ENCODE measurements at regions not wholly inside any gene's neighbourhood (a gene's known extent, or its start where the extent isn't known, plus 50 kb on each side); places are given as distances from the start of the nearest gene placed in this dataset.

GRCh38 chr5:66344544-66344943 is 200.4 kb downstream of the SREK1 start:
- Histone ChIP-seq H3K4me2 (ENCODE audit: low read depth, low read length) (no peak overlapping the region), H3K4me1 (ENCODE audit: insufficient read depth, low read length) (no peaks in the 10 kb centered on the region), H3K79me2 (ENCODE audit: insufficient read depth, low read length) (no peaks in the 10 kb centered on the region), H3K9me3 (ENCODE audit: low read length) (no peaks in the 10 kb centered on the region), H3K4me3 (replicated peaks in 1 of 3; ENCODE audit: insufficient read depth in 1 of 3, low read depth in 2 of 3, low read length in 3 of 3) (no peak overlapping the region), H3K27me3 (ENCODE audit: control insufficient read depth in 1 of 2, insufficient read depth in 2 of 2, low read length in 2 of 2) (no peaks in the 10 kb centered on the region), H3K36me3 (replicated peaks in 1 of 2; ENCODE audit: control insufficient read depth in 1 of 2, insufficient read depth in 2 of 2, low read length in 2 of 2) (no peaks in the 10 kb centered on the region), H3K27ac (ENCODE audit: extremely low read length, insufficient read depth, low read length) (no peak overlapping the region), H4K20me1 (ENCODE audit: insufficient read depth, low read length) (no peaks in the 10 kb centered on the region), H3K9ac (ENCODE audit: insufficient read depth, low read depth, low read length) (no peak overlapping the region), H2AFZ (ENCODE audit: low read length) (no peak overlapping the region)
- CTCF ChIA-PET (ENCODE audit: low intra/inter-chr PET ratio, low total read pairs) = no interaction called here
- no TSS peak for BruUV-seq (replicated peaks)
- DNase-seq (ENCODE audit: low spot score) (no peak), FAIRE-seq (no peak), ATAC-seq (no peak)
- POLR2A ChIA-PET = no interaction called here
- intact Hi-C loops (cut with micrococcal nuclease; ENCODE audit: unreplicated experiment) (no loop called here), in situ Hi-C loops (cut with HindIII; ENCODE audit: extremely low pct_ligation_motif_present, low pct_unique_long_range_greater_than_20kb) (no loop called here)
- 0% methylated on average over 1 of the region's 1 CpG for WGBS (ENCODE audit: low lambda C conversion rate)
- TF ChIP-seq LRRFIP1 (CRISPR knock-in tag; conservative IDR thresholded peaks at IDR 0.05) (no peak), DNMT1 (CRISPR knock-in tag; IDR thresholded peaks at IDR 0.05) (no peak), ZNF770 (CRISPR knock-in tag; IDR thresholded peaks at IDR 0.05) (no peak), ZNF30 (CRISPR knock-in tag; IDR thresholded peaks at IDR 0.05) (no peak), FOSL1 (CRISPR knock-in tag; IDR thresholded peaks at IDR 0.05; ENCODE audit: borderline replicate concordance) (no peak), ZNF17 (CRISPR knock-in tag; IDR thresholded peaks at IDR 0.05) (no peak), RERE (CRISPR knock-in tag; IDR thresholded peaks at IDR 0.05; ENCODE audit: low read depth) (no peak)
- TF ChIP-seq, protein P1, sequence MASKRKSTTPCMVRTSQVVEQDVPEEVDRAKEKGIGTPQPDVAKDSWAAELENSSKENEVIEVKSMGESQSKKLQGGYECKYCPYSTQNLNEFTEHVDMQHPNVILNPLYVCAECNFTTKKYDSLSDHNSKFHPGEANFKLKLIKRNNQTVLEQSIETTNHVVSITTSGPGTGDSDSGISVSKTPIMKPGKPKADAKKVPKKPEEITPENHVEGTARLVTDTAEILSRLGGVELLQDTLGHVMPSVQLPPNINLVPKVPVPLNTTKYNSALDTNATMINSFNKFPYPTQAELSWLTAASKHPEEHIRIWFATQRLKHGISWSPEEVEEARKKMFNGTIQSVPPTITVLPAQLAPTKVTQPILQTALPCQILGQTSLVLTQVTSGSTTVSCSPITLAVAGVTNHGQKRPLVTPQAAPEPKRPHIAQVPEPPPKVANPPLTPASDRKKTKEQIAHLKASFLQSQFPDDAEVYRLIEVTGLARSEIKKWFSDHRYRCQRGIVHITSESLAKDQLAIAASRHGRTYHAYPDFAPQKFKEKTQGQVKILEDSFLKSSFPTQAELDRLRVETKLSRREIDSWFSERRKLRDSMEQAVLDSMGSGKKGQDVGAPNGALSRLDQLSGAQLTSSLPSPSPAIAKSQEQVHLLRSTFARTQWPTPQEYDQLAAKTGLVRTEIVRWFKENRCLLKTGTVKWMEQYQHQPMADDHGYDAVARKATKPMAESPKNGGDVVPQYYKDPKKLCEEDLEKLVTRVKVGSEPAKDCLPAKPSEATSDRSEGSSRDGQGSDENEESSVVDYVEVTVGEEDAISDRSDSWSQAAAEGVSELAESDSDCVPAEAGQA (IDR thresholded peaks at IDR 0.05; ENCODE audit: low read depth) = no peak
- TF ChIP-seq, protein P1 (CRISPR knock-in tag; IDR thresholded peaks at IDR 0.05; ENCODE audit: borderline replicate concordance) = no peak
